GM12878 (cell line): ENCODE measurements at regions not wholly inside any gene's neighbourhood (a gene's known extent, or its start where the extent isn't known, plus 50 kb on each side); places are given as distances from the start of the nearest gene placed in this dataset.

Experiments
- ATAC-seq: fragments of 200-7000 bp; cut with Tn5 transposase; 3 replicates; pipeline ENCODE4 v1.9.1; 2020; ENCODE audit warnings: mild to moderate bottlenecking, moderate library complexity
- BruUV-seq: library from RNA; stranded (reverse); fragments of 400-500 nt; replicated peaks from 2 replicates; lab custom pipeline; 2021; lab: Mats Ljungman, UMichigan
- CTCF ChIA-PET: fragments of 300-600 bp; sonication (Branson Sonifier 250); formaldehyde crosslinking; extraction: SDS; loops from one replicate; lab custom pipeline; 2021; ENCODE audit warnings: inconsistent platforms; lab: Yijun Ruan, JAX
- POLR2A ChIA-PET: fragments of 350-600 bp; formaldehyde crosslinking; extraction: SDS; loops from one replicate; lab custom pipeline; 2021; ENCODE audit warnings: inconsistent platforms; lab: Charles Lee
- RAD21 ChIA-PET: fragments of 300-600 bp; sonication (Branson Sonifier 250); formaldehyde crosslinking; loops from one replicate; lab custom pipeline; 2023; ENCODE audit warnings: antibody characterized with exemption; ENCODE audit not compliant: unreplicated experiment; lab: Charles Lee
- SMC1A ChIA-PET: fragments of 300-600 bp; sonication (Branson Sonifier 250); formaldehyde crosslinking; loops from one replicate; lab custom pipeline; 2023; ENCODE audit not compliant: unreplicated experiment, uncharacterized antibody; lab: Charles Lee
- DNase-seq: peaks from one replicate; pipeline ENCODE4 v3.0.0-alpha.2; 2011; ENCODE audit warnings: low read depth, low spot score
- FAIRE-seq: peaks from 3 replicates; lab custom pipeline; 2011; peaks lifted over from hg19 to GRCh38; lab: Jason Lieb, UNC
- H2AFZ ChIP-seq: 2 replicates; pipeline ENCODE4 v1.6.0; 2011; ENCODE audit warnings: low read depth, low read length, control low read depth; ENCODE audit not compliant: control insufficient read depth
- H3K27ac ChIP-seq: 2 replicates; pipeline ENCODE4 v1.5.1; 2011; ENCODE audit warnings: control low read depth; ENCODE audit not compliant: control insufficient read depth, insufficient read depth
- H3K27me3 ChIP-seq, 2 experiments: replicated peaks in 1 of 2; 2 replicates each; pipeline versions ENCODE4 v1.6.0 to v1.6.1; 2011; ENCODE audit warnings: low read length in 1 of 2; ENCODE audit not compliant: control insufficient read depth in 2 of 2, insufficient read depth in 2 of 2
- H3K36me3 ChIP-seq, 2 experiments: 2 replicates each; pipeline ENCODE4 v1.5.1; 2011; ENCODE audit warnings: low read length in 1 of 2; ENCODE audit not compliant: control insufficient read depth in 2 of 2, insufficient read depth in 2 of 2
- H3K4me1 ChIP-seq: 2 replicates; pipeline ENCODE4 v1.6.1; 2011; ENCODE audit warnings: mild to moderate bottlenecking, low read length, moderate library complexity, mixed read lengths; ENCODE audit not compliant: control insufficient read depth, insufficient read depth
- H3K4me2 ChIP-seq: 2 replicates; pipeline ENCODE4 v1.6.0; 2011; ENCODE audit warnings: control low read depth; ENCODE audit not compliant: control insufficient read depth, insufficient read depth
- H3K4me3 ChIP-seq: fragments of 200-600 bp; sonication (generic); 2 replicates; pipeline ENCODE4 v1.5.1; 2016
- H3K79me2 ChIP-seq: 2 replicates; pipeline ENCODE4 v1.6.0; 2011; ENCODE audit warnings: low read length; ENCODE audit not compliant: control insufficient read depth, insufficient read depth
- H3K9ac ChIP-seq: 2 replicates; pipeline ENCODE4 v1.8.0; 2011; ENCODE audit warnings: low read length, control low read depth, mixed read lengths; ENCODE audit not compliant: control insufficient read depth, insufficient read depth
- H3K9me3 ChIP-seq: replicated peaks from 3 replicates; pipeline ENCODE4 v1.5.1; 2011; ENCODE audit warnings: mild to moderate bottlenecking, low read length; ENCODE audit not compliant: control insufficient read depth, insufficient read depth
- H4K20me1 ChIP-seq: 2 replicates; pipeline ENCODE4 v1.6.0; 2011; ENCODE audit not compliant: control insufficient read depth, insufficient read depth
- EGR1 ChIP-seq, 2 experiments: IDR thresholded peaks; 1 replicate in 1 of 2; 2 replicates in 1 of 2; pipeline ENCODE4 v1.6.1; 2011 to 2012; ENCODE audit warnings: low read depth in 2 of 2, low read length in 2 of 2, borderline replicate concordance in 1 of 2, mild to moderate bottlenecking in 1 of 2, moderate library complexity in 1 of 2
- HDAC6 ChIP-seq: fragments of 200-600 bp; sonication (generic); IDR thresholded peaks from one replicate; pipeline ENCODE4 v1.8.0; 2017; ENCODE audit warnings: antibody characterized with exemption; ENCODE audit not compliant: unreplicated experiment
- IRF3 ChIP-seq: fragments of 450-650 bp; IDR thresholded peaks from 2 replicates; pipeline ENCODE4 v1.6.1; 2014; ENCODE audit warnings: mild to moderate bottlenecking
- KLF5 ChIP-seq: fragments of 450-650 bp; IDR thresholded peaks from 2 replicates; pipeline ENCODE4 v1.6.1; 2014; ENCODE audit warnings: mild to moderate bottlenecking; ENCODE audit not compliant: partially characterized antibody
- RAD21 ChIP-seq: IDR thresholded peaks from 2 replicates; pipeline ENCODE4 v1.6.1; 2011; ENCODE audit warnings: mild to moderate bottlenecking, low read depth, low read length, moderate library complexity; ENCODE audit not compliant: insufficient read depth
- REST ChIP-seq: IDR thresholded peaks from 2 replicates; pipeline ENCODE4 v1.6.1; 2012; ENCODE audit warnings: mild to moderate bottlenecking, low read depth, low read length
- RUNX3 ChIP-seq: IDR thresholded peaks from 2 replicates; pipeline ENCODE4 v1.6.1; 2012; ENCODE audit warnings: low read length, inconsistent platforms
- SMAD5 ChIP-seq: IDR thresholded peaks from 2 replicates; pipeline ENCODE4 v1.6.1; 2016; ENCODE audit warnings: antibody characterized with exemption, low read depth
- TARDBP ChIP-seq: IDR thresholded peaks from 2 replicates; pipeline ENCODE4 v1.6.1; 2016; ENCODE audit warnings: borderline replicate concordance
- ZNF207 ChIP-seq: fragments of 450-650 bp; IDR thresholded peaks from 2 replicates; pipeline ENCODE4 v1.6.1; 2014; ENCODE audit warnings: antibody characterized with exemption, mild to moderate bottlenecking, borderline replicate concordance
- WGBS: methylation state at CpG from one replicate; pipeline ENCODE4 v1.1.6; 2016; ENCODE audit warnings: low lambda C conversion rate; ENCODE audit not compliant: insufficient replicate concordance, insufficient coverage; ENCODE audit errors: missing lambda C conversion rate; 5-methylcytosine and 5-hydroxymethylcytosine counted together
- in situ Hi-C: fragments of 300-500 bp; cut with MboI; formaldehyde crosslinking; loops from 9 replicates; pipeline ENCODE4 v1.14.3; 2018; ENCODE audit warnings: mixed read lengths
- intact Hi-C: fragments of 100-400 bp; cut with micrococcal nuclease; formaldehyde crosslinking; loops from one replicate; pipeline ENCODE4 v1.14.2; 2022; ENCODE audit not compliant: unreplicated experiment
- TF ChIP-seq, protein P1 (sequence below): fragments of 150-350 bp; IDR thresholded peaks from 2 replicates; pipeline ENCODE4 v1.6.1; 2014; ENCODE audit warnings: mild to moderate bottlenecking, low read depth, low read length
- TF ChIP-seq, protein P2 (sequence below): IDR thresholded peaks from 2 replicates; pipeline ENCODE4 v1.6.1; 2012; ENCODE audit warnings: low read depth, low read length, improper control_type of control experiment
- TF ChIP-seq, protein P3 (sequence below): fragments of 450-650 bp; conservative IDR thresholded peaks from 2 replicates; pipeline ENCODE4 v1.6.1; 2017; ENCODE audit warnings: mild to moderate bottlenecking, moderate library complexity

- DNase-seq (no peak), ATAC-seq (no peak), FAIRE-seq (no peak)
- ChIA-PET CTCF (interaction anchor here (0.8 to 1.3 kb wide), 4 partner anchors 76 to 432 kb away, joined by 3 to 4 read pairs (median 4); no protein-coding TSS in a partner anchor), SMC1A (interaction anchor here (0.6 to 1.4 kb wide), 9 partner anchors 9 to 76 kb away, joined by 3 to 8 read pairs (median 3); no protein-coding TSS in a partner anchor), POLR2A (no interaction called here), RAD21 (interaction anchor here (1.2 to 1.8 kb wide), 2 partner anchors 78 to 135 kb away, joined by 3 to 5 read pairs; no protein-coding TSS in a partner anchor)
- Histone ChIP-seq H3K4me1 (no peaks in the 10 kb centered on the region), H4K20me1 (no peaks in the 10 kb centered on the region), H3K36me3 (no peaks in the 10 kb centered on the region), H3K4me2 (no peak overlapping the region), H3K79me2 (no peaks in the 10 kb centered on the region), H3K4me3 (no peak overlapping the region), H3K27ac (no peak overlapping the region), H3K9me3 (no peaks in the 10 kb centered on the region), H3K9ac (no peak overlapping the region), H2AFZ (no peak overlapping the region), H3K27me3 (no peaks in the 10 kb centered on the region)
- BruUV-seq: no TSS peak
- in situ Hi-C loops (no loop called here), intact Hi-C loops (no loop called here)
- TF ChIP-seq HDAC6: no peak
- TF ChIP-seq KLF5: no peak
- TF ChIP-seq TARDBP: no peak
- TF ChIP-seq IRF3: no peak
- no peak for TF ChIP-seq ZNF207
- no peak for TF ChIP-seq REST
- TF ChIP-seq, protein P1, sequence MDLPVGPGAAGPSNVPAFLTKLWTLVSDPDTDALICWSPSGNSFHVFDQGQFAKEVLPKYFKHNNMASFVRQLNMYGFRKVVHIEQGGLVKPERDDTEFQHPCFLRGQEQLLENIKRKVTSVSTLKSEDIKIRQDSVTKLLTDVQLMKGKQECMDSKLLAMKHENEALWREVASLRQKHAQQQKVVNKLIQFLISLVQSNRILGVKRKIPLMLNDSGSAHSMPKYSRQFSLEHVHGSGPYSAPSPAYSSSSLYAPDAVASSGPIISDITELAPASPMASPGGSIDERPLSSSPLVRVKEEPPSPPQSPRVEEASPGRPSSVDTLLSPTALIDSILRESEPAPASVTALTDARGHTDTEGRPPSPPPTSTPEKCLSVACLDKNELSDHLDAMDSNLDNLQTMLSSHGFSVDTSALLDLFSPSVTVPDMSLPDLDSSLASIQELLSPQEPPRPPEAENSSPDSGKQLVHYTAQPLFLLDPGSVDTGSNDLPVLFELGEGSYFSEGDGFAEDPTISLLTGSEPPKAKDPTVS: no peak
- TF ChIP-seq RAD21: no peak
- TF ChIP-seq RUNX3: no peak
- TF ChIP-seq, protein P2, sequence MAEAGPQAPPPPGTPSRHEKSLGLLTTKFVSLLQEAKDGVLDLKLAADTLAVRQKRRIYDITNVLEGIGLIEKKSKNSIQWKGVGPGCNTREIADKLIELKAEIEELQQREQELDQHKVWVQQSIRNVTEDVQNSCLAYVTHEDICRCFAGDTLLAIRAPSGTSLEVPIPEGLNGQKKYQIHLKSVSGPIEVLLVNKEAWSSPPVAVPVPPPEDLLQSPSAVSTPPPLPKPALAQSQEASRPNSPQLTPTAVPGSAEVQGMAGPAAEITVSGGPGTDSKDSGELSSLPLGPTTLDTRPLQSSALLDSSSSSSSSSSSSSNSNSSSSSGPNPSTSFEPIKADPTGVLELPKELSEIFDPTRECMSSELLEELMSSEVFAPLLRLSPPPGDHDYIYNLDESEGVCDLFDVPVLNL: no peak
- no peak for TF ChIP-seq EGR1 (IDR thresholded peaks at IDR 0.05; ENCODE audit: borderline replicate concordance in 1 of 2, low read depth in 2 of 2, low read length in 2 of 2)
- TF ChIP-seq SMAD5: no peak
- TF ChIP-seq, protein P3, sequence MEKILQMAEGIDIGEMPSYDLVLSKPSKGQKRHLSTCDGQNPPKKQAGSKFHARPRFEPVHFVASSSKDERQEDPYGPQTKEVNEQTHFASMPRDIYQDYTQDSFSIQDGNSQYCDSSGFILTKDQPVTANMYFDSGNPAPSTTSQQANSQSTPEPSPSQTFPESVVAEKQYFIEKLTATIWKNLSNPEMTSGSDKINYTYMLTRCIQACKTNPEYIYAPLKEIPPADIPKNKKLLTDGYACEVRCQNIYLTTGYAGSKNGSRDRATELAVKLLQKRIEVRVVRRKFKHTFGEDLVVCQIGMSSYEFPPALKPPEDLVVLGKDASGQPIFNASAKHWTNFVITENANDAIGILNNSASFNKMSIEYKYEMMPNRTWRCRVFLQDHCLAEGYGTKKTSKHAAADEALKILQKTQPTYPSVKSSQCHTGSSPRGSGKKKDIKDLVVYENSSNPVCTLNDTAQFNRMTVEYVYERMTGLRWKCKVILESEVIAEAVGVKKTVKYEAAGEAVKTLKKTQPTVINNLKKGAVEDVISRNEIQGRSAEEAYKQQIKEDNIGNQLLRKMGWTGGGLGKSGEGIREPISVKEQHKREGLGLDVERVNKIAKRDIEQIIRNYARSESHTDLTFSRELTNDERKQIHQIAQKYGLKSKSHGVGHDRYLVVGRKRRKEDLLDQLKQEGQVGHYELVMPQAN: no peak
- 6% methylated on average over 1 of the region's 1 CpG for WGBS
Observed at GRCh38 chr5:56406221-56406620, 173.1 kb upstream of the ANKRD55 start.
